Spleen (tissue), 11 donors: ENCODE measurements at regions not wholly inside any gene's neighbourhood (a gene's known extent, or its start where the extent isn't known, plus 50 kb on each side); places are given as distances from the start of the nearest gene placed in this dataset.

ENCODE experiments used
- DNase-seq: peaks from one replicate; pipeline ENCODE4 v3.0.0-alpha.2; 2020
- H3K27ac ChIP-seq, 8 donors: fragments of 200-600 bp; sonication (generic) in 7 of 8; 1 replicate in 4 of 8; 2 replicates in 4 of 8; pipeline versions ENCODE4 v1.5.0 to v1.8.0; 2016 to 2021; ENCODE audit warnings: inconsistent platforms in 4 of 8, mild to moderate bottlenecking in 4 of 8, moderate library complexity in 1 of 8
- H3K27me3 ChIP-seq, 7 donors: fragments of 200-600 bp; sonication (generic) in 6 of 7; replicated peaks in 1 of 7; 1 replicate in 4 of 7; 2 replicates in 3 of 7; pipeline versions ENCODE4 v1.5.0 to v1.8.0; 2016 to 2021; ENCODE audit warnings: inconsistent platforms in 3 of 7, mild to moderate bottlenecking in 1 of 7
- H3K36me3 ChIP-seq, 6 donors: fragments of 200-600 bp; sonication (generic) in 5 of 6; 1 replicate in 4 of 6; 2 replicates in 2 of 6; pipeline versions ENCODE4 v1.5.0 to v1.8.0; 2016 to 2021; ENCODE audit warnings: inconsistent platforms in 2 of 6
- H3K4me1 ChIP-seq, 6 donors: fragments of 200-600 bp; sonication (generic) in 5 of 6; 1 replicate in 3 of 6; 2 replicates in 3 of 6; pipeline versions ENCODE4 v1.5.0 to v1.8.0; 2016 to 2021; ENCODE audit warnings: inconsistent platforms in 3 of 6
- H3K4me3 ChIP-seq, 8 donors: fragments of 200-600 bp; sonication (generic) in 7 of 8; 1 replicate in 4 of 8; 2 replicates in 4 of 8; pipeline versions ENCODE4 v1.5.0 to v1.8.0; 2016 to 2021; ENCODE audit warnings: inconsistent platforms in 4 of 8, mild to moderate bottlenecking in 4 of 8, moderate library complexity in 2 of 8
- H3K9me3 ChIP-seq, 8 donors: fragments of 200-600 bp; sonication (generic) in 7 of 8; 1 replicate in 4 of 8; 2 replicates in 4 of 8; pipeline versions ENCODE4 v1.5.0 to v1.8.0; 2016 to 2021; ENCODE audit warnings: inconsistent platforms in 4 of 8
- POLR2A ChIP-seq, 3 donors: fragments of 450-650 bp; IDR thresholded peaks; one replicate each; pipeline ENCODE4 v1.5.1; 2017; ENCODE audit warnings: antibody characterized with exemption in 3 of 3, mild to moderate bottlenecking in 1 of 3
- POLR2AphosphoS5 ChIP-seq, 3 donors: sonication (generic); formaldehyde crosslinking; IDR thresholded peaks; one replicate each; pipeline ENCODE4 v1.5.1; 2017; ENCODE audit warnings: antibody characterized with exemption in 3 of 3
- WGBS, 5 donors: extraction: QIAGEN DNeasy Blood & Tissue Kit in 3 of 5; methylation state at CpG; one replicate each; pipeline versions ENCODE4 v1.1.5 to v1.1.7; 2013 to 2018; 5-methylcytosine and 5-hydroxymethylcytosine counted together
- intact Hi-C: fragments of 100-400 bp; cut with DNase I; formaldehyde crosslinking; loops from one replicate; pipeline ENCODE4 v1.15.0; 2023; ENCODE audit warnings: low total_unique reads
- TF ChIP-seq, protein P1 (sequence below), 11 experiments: fragments of 200-600 bp in 7 of 11; fragments of 450-650 bp in 4 of 11; sonication (generic) in 4 of 11; IDR thresholded peaks in 8 of 11; conservative IDR thresholded peaks in 3 of 11; 1 replicate in 7 of 11; 2 replicates in 4 of 11; pipeline versions ENCODE4 v1.4.0 to v1.8.0; 2016 to 2021; ENCODE audit warnings: antibody characterized with exemption in 11 of 11, inconsistent platforms in 4 of 11, mild to moderate bottlenecking in 1 of 11
- donor health status: healthy with polysubstance abuse.
- donor health status: DM: no; HTN: no; CAD: no; lungs with moderate emphysema.
- donor health status: DM: no; HTN: no; CAD: no.
- donor health status: Bipolar disorder and iron deficiency.
- donor health status: healthy.
- donor health status: DM: no; HTN: no; CAD: no.
- donor health status: DM: yes; HTN: yes; CAD: no.

- H3K4me3 ChIP-seq, result no peak overlapping the region
- no peaks in the 10 kb centered on the region for H3K9me3 ChIP-seq
- H3K36me3 ChIP-seq, result no peaks in the 10 kb centered on the region
- H3K27ac ChIP-seq, result peak overlapping the region in 3 of 8 donors; percentile 52 to 56 (median 52)
- H3K27me3 ChIP-seq, result no peaks in the 10 kb centered on the region
- DNase-seq, result no peak
- peaks cover 0 to 59% (median 13%) of the 10 kb centered on the region in 6 donors for H3K4me1 ChIP-seq
- TF ChIP-seq, protein P1, sequence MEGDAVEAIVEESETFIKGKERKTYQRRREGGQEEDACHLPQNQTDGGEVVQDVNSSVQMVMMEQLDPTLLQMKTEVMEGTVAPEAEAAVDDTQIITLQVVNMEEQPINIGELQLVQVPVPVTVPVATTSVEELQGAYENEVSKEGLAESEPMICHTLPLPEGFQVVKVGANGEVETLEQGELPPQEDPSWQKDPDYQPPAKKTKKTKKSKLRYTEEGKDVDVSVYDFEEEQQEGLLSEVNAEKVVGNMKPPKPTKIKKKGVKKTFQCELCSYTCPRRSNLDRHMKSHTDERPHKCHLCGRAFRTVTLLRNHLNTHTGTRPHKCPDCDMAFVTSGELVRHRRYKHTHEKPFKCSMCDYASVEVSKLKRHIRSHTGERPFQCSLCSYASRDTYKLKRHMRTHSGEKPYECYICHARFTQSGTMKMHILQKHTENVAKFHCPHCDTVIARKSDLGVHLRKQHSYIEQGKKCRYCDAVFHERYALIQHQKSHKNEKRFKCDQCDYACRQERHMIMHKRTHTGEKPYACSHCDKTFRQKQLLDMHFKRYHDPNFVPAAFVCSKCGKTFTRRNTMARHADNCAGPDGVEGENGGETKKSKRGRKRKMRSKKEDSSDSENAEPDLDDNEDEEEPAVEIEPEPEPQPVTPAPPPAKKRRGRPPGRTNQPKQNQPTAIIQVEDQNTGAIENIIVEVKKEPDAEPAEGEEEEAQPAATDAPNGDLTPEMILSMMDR (IDR thresholded peaks at IDR 0.05 in 8 of 11, conservative IDR thresholded peaks at IDR 0.05 in 3 of 11), result no peak
- 90 to 94% (median 91%) methylated on average over 2 of the region's 2 CpGs for WGBS, 5 donors
- intact Hi-C loops, result no loop called here
These were observed 207.0 kb upstream of the PRDM1 start for GRCh38 chr6:105879146-105879545.

DNA sequence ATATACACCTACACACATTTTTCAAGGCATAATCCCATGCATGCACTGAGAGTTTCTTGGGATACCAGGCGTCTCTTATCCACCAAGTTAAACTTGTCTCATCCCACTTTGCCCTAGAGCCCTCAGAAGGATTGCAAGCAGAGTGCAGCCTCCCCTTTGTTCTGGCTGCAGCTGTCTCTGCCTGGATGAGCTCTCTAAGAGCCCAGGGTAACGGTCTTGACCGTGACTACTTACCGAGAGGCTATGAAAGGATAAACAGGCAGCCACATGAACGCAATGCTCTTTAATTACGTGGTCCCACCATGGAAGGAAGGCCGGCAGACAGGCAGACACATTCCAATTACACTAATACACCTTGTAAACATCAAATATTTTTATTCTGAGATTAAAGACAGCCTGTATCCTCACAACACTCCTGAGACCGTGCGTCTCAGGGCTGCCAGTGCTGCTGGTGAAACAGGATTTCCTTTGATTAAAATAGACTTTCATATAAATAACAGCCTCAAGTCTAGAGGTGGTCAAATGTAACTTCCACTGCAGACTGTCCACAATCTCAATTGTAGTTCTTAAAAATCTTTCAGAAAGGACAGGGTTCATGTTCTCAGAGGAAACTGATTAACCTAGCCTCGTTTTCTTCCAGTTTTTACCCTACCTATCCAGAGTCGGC, 210.0 kb upstream of the PRDM1 start:
- intact Hi-C loops, result no loop called here
- Histone ChIP-seq H3K27me3 (no peaks in the 10 kb centered on the region), H3K27ac (peak overlapping the region in 2 of 8 donors; percentile 38 to 52), H3K4me1 (peaks cover 0 to 49% (median 13%) of the 10 kb centered on the region in 6 donors), H3K36me3 (no peaks in the 10 kb centered on the region), H3K4me3 (peak overlapping the region in 1 of 8 donors; percentile 2), H3K9me3 (no peaks in the 10 kb centered on the region)
- TF ChIP-seq POLR2AphosphoS5 (IDR thresholded peaks at IDR 0.05), result no peak
- TF ChIP-seq POLR2A (IDR thresholded peaks at IDR 0.05), result no peak
- TF ChIP-seq, protein P1 (IDR thresholded peaks at IDR 0.05 in 8 of 11, conservative IDR thresholded peaks at IDR 0.05 in 3 of 11), result no peak
- DNase-seq, result no peak
- 29 to 53% (median 30%) methylated on average over 11 of the region's 11 CpGs for WGBS, 5 donors

- intact Hi-C loops, result no loop called here
- no peak overlapping the region for H3K4me3 ChIP-seq
- no peaks in the 10 kb centered on the region for H3K36me3 ChIP-seq
- DNase-seq, result no peak
- TF ChIP-seq POLR2AphosphoS5 (IDR thresholded peaks at IDR 0.05), result no peak
- TF ChIP-seq, protein P1 (IDR thresholded peaks at IDR 0.05 in 8 of 11, conservative IDR thresholded peaks at IDR 0.05 in 3 of 11), result no peak
- TF ChIP-seq POLR2A (IDR thresholded peaks at IDR 0.05), result no peak
- H3K9me3 ChIP-seq, result no peaks in the 10 kb centered on the region
- H3K4me1 ChIP-seq, result peaks cover 0 to 47% (median 5%) of the 10 kb centered on the region in 6 donors
- peak overlapping the region in 1 of 8 donors; percentile 38 for H3K27ac ChIP-seq
- WGBS, 5 donors, result 75 to 91% (median 87%) methylated on average over 8 of the region's 8 CpGs
- H3K27me3 ChIP-seq, result no peaks in the 10 kb centered on the region
These were observed 211.1 kb upstream of the PRDM1 start for GRCh38 chr6:105874835-105875626.

- DNase-seq, result no peak
- Histone ChIP-seq H3K4me3 (no peak overlapping the region), H3K4me1 (peaks cover 0 to 51% (median 8%) of the 10 kb centered on the region in 6 donors), H3K9me3 (no peaks in the 10 kb centered on the region), H3K27ac (peak overlapping the region in 1 of 8 donors; percentile 15), H3K36me3 (no peaks in the 10 kb centered on the region), H3K27me3 (no peaks in the 10 kb centered on the region)
- intact Hi-C loops, result no loop called here
- 53 to 84% (median 69%) methylated on average over 3 of the region's 3 CpGs for WGBS, 5 donors
- TF ChIP-seq, protein P1 (IDR thresholded peaks at IDR 0.05 in 8 of 11, conservative IDR thresholded peaks at IDR 0.05 in 3 of 11), result no peak
- TF ChIP-seq POLR2AphosphoS5 (IDR thresholded peaks at IDR 0.05) (no peak), POLR2A (IDR thresholded peaks at IDR 0.05) (no peak)
These were observed 212.3 kb upstream of the PRDM1 start for GRCh38 chr6:105873799-105874198.
